Colonic mucosa (tissue), 4 donors: ENCODE measurements at regions not wholly inside any gene's neighbourhood (a gene's known extent, or its start where the extent isn't known, plus 50 kb on each side); places are given as distances from the start of the nearest gene placed in this dataset.

Source experiments
- DNase-seq: peaks from one replicate; pipeline ENCODE4 v3.0.0-alpha.2; 2020
- H3K27ac ChIP-seq: fragments of 200-600 bp; one replicate; pipeline ENCODE4 v1.8.0; 2021
- H3K27me3 ChIP-seq: fragments of 200-600 bp; one replicate; pipeline ENCODE4 v1.8.0; 2021
- H3K36me3 ChIP-seq: fragments of 200-600 bp; one replicate; pipeline ENCODE4 v1.8.0; 2021
- H3K4me1 ChIP-seq: fragments of 200-600 bp; one replicate; pipeline ENCODE4 v1.8.0; 2021; ENCODE audit warnings: mild to moderate bottlenecking
- H3K4me3 ChIP-seq: fragments of 200-600 bp; one replicate; pipeline ENCODE4 v1.8.0; 2021
- H3K9ac ChIP-seq, 2 donors: one replicate each; pipeline ENCODE4 v1.7.0; 2013; ENCODE audit warnings: control low read depth in 2 of 2, low read depth in 2 of 2, low read length in 2 of 2
- H3K9me3 ChIP-seq: fragments of 200-600 bp; one replicate; pipeline ENCODE4 v1.8.0; 2021
- intact Hi-C: fragments of 100-400 bp; cut with DNase I; formaldehyde crosslinking; loops from one replicate; pipeline ENCODE4 v1.14.1; 2022
- TF ChIP-seq, protein P1 (sequence below): fragments of 200-600 bp; IDR thresholded peaks from one replicate; pipeline ENCODE4 v1.8.0; 2022; ENCODE audit warnings: antibody characterized with exemption, mild to moderate bottlenecking
- donor health status: healthy.
- donor health status: DM: no; HTN: no; CAD: no.
- donor health status: DM: no; HTN: no; CAD: no.

DNA sequence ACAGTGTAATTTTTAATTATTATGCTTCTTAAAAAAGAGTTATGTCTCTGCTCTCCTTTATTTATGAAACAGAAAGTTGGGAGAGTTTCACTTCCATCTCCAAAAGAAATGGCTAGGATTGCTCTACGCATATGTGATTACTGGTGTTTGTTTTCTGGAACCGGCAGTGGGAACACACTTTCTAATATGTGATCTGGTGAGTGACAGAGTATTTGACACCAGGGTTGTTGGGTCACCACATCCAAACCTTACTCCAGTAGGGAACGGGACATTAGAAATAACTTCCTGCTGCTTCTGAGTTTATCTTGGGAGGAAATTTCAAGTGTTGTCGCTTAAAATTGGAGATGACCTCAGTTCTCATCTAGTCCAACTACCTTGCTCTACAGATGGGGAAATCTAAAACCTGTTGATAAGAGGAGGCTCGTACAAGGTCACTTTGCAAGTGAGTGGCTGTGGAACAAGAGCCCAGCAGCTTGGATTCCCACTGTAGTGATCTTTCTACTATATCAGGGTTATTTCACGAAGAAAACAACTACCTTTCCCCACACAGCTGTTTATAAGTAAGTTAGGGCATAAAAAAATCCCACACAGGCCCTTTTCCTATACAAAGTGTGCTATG is 108.5 kb downstream of the TTC32 start:
- H3K4me3 ChIP-seq: no peak overlapping the region

DNA sequence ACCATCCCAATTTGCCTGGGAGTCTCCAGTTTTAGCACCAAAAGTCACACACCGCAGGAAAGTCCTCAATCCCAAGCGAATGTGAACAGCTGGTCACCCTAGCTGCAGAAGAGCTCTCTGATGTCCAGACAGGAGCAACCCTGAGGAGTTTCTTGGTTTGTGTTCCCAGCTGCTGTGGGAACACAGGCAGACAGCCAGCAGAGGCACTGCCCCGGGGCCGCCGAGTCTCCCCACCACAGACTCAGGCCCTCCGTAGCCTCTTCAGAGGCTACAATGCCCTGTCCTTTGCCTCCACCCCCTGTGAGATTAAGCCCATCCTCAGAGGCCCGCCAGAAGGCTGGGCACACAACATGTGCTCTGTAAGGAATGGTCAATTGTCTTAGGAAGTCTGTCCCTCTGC is 111.5 kb downstream of the TTC32 start:
- Histone ChIP-seq H3K27me3 (no peaks in the 10 kb centered on the region), H3K9ac (no peak overlapping the region), H3K36me3 (no peaks in the 10 kb centered on the region), H3K27ac (no peak overlapping the region), H3K4me1 (no peaks in the 10 kb centered on the region), H3K9me3 (no peaks in the 10 kb centered on the region), H3K4me3 (no peak overlapping the region)
- intact Hi-C loops: no loop called here
- no peak for DNase-seq
- TF ChIP-seq, protein P1, sequence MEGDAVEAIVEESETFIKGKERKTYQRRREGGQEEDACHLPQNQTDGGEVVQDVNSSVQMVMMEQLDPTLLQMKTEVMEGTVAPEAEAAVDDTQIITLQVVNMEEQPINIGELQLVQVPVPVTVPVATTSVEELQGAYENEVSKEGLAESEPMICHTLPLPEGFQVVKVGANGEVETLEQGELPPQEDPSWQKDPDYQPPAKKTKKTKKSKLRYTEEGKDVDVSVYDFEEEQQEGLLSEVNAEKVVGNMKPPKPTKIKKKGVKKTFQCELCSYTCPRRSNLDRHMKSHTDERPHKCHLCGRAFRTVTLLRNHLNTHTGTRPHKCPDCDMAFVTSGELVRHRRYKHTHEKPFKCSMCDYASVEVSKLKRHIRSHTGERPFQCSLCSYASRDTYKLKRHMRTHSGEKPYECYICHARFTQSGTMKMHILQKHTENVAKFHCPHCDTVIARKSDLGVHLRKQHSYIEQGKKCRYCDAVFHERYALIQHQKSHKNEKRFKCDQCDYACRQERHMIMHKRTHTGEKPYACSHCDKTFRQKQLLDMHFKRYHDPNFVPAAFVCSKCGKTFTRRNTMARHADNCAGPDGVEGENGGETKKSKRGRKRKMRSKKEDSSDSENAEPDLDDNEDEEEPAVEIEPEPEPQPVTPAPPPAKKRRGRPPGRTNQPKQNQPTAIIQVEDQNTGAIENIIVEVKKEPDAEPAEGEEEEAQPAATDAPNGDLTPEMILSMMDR: no peak

More for the DNA sequence above, 108.5 kb downstream of the TTC32 start:
- H3K9ac ChIP-seq: no peak overlapping the region
- H3K9me3 ChIP-seq: no peaks in the 10 kb centered on the region
- TF ChIP-seq, protein P1: no peak
- H3K27ac ChIP-seq: no peak overlapping the region
- no peaks in the 10 kb centered on the region for H3K36me3 ChIP-seq
- no peak for DNase-seq
- intact Hi-C loops: no loop called here
- no peaks in the 10 kb centered on the region for H3K27me3 ChIP-seq
- H3K4me1 ChIP-seq: no peaks in the 10 kb centered on the region

DNA sequence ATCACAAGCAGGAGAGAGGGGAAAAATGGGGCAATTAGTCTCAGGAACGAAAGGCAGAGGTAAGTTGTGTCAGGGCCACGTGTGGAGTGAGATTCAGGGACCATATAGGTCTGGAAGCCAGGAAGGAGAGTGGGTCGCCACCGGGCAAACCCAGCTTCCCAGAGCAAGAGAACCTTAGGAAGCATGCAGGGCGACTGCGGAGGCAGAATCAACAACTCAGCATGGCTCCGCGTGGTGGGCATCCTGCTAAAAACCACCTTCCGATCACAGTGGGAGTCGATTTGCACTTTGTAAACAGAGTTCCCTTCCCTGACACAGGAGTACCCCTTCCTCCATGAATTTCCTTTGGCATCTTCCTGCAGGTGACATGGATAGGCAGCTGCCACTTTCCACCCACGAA is 114.6 kb downstream of the TTC32 start:
- Histone ChIP-seq H3K36me3 (no peaks in the 10 kb centered on the region), H3K27me3 (no peaks in the 10 kb centered on the region), H3K9ac (no peak overlapping the region), H3K9me3 (no peaks in the 10 kb centered on the region), H3K4me1 (no peaks in the 10 kb centered on the region), H3K4me3 (no peak overlapping the region), H3K27ac (no peak overlapping the region)
- no peak for DNase-seq
- TF ChIP-seq, protein P1: no peak
- intact Hi-C loops: no loop called here

DNA sequence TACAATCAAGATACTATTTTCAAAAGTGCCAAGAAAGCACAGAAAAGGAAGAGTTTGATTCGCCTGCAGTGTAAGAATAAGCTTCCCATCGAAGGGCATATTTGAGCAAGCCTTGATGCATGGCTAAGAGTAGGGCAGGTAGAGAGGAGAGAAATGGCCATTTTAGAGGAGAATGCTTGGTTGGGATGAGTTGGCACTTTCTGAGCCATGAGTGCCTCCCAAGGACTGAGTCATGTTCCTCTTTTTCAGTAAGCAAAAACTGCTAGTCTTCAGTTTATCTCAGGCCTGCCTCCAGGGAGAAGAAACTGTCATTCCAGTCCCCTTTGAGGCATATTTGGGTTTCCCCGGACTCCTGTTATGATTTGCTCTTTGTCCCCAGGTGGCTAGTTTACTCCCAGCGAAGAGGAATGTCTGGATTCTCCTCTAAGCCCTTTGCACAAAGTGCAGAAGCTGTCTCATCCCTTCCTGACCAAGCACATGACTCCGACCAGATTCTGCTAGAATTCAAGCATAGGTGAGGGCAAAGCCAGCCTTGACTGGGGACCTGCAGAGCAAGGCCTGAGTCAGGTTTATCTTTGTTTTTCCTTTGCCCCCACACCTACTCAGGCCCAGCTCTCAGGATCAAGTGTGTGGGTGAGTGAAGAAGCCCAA is 115.2 kb downstream of the TTC32 start:
- intact Hi-C loops: no loop called here

DNA sequence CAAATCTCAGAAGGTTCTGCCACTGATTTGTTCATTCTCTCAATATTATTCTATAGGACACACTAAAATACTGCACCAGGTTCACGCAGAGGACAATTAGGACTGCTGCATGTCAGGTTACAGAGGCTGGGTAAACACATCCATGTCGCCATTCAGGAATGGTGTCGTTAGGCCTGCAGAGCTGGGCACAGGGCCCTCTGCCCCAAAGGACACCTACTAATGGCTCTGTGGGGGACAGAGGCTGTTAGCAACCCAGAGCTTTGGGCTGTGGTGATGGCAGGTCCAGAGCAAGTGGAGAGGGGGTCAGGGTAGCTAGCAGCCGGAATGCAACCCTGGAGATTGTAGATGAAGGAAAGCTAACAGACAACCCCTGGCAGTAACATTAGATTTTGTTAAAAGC is 115.9 kb downstream of the TTC32 start:
- Histone ChIP-seq H3K27me3 (no peaks in the 10 kb centered on the region), H3K4me3 (no peak overlapping the region), H3K36me3 (no peaks in the 10 kb centered on the region), H3K9ac (no peak overlapping the region), H3K4me1 (no peaks in the 10 kb centered on the region), H3K27ac (no peak overlapping the region), H3K9me3 (no peaks in the 10 kb centered on the region)
- DNase-seq: no peak
- TF ChIP-seq, protein P1: no peak
- intact Hi-C loops: no loop called here

More for the DNA sequence above, 115.2 kb downstream of the TTC32 start:
- no peak overlapping the region for H3K4me3 ChIP-seq
- no peak overlapping the region for H3K9ac ChIP-seq
- no peak for DNase-seq
- no peaks in the 10 kb centered on the region for H3K27me3 ChIP-seq
- no peak overlapping the region for H3K27ac ChIP-seq
- no peaks in the 10 kb centered on the region for H3K4me1 ChIP-seq
- no peaks in the 10 kb centered on the region for H3K36me3 ChIP-seq
- H3K9me3 ChIP-seq: no peaks in the 10 kb centered on the region
- TF ChIP-seq, protein P1: no peak
